ENCODE measurements at regions not wholly inside any gene's neighbourhood (a gene's known extent, or its start where the extent isn't known, plus 50 kb on each side); places are given as distances from the start of the nearest gene placed in this dataset.

DNA sequence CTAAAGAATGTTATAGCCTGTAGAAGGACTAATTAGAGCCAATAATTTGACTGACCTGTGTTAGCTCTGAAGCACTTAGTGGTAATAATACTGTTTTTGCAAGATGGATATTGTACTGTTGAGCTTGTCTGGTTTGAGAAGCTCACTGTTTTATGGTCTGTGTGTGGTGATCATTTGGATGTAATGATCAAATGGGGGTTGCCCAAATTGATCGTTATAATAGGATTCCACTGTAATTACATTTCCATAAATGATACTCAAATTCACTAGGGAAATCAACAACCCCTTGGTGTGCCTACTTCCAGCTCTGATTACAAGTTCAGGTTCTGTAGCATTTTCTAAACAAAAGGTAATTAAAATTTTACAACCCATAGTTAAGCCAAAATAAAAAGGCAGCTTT lies 971.4 kb downstream of the TTLL7 start:
- TF ChIP-seq RFX5 (IDR thresholded peaks at IDR 0.05; ENCODE audit: low read depth, low read length): no peak
- TF ChIP-seq, protein P1, sequence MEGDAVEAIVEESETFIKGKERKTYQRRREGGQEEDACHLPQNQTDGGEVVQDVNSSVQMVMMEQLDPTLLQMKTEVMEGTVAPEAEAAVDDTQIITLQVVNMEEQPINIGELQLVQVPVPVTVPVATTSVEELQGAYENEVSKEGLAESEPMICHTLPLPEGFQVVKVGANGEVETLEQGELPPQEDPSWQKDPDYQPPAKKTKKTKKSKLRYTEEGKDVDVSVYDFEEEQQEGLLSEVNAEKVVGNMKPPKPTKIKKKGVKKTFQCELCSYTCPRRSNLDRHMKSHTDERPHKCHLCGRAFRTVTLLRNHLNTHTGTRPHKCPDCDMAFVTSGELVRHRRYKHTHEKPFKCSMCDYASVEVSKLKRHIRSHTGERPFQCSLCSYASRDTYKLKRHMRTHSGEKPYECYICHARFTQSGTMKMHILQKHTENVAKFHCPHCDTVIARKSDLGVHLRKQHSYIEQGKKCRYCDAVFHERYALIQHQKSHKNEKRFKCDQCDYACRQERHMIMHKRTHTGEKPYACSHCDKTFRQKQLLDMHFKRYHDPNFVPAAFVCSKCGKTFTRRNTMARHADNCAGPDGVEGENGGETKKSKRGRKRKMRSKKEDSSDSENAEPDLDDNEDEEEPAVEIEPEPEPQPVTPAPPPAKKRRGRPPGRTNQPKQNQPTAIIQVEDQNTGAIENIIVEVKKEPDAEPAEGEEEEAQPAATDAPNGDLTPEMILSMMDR (conservative IDR thresholded peaks at IDR 0.05; ENCODE audit: low read depth, low read length): no peak
- TF ChIP-seq RAD21 (IDR thresholded peaks at IDR 0.05; ENCODE audit: low read length): no peak
- TF ChIP-seq POLR2A (IDR thresholded peaks at IDR 0.05; ENCODE audit: low read depth, low read length): no peak
